Heart left ventricle (tissue), 16 donors: ENCODE measurements at regions not wholly inside any gene's neighbourhood (a gene's known extent, or its start where the extent isn't known, plus 50 kb on each side); places are given as distances from the start of the nearest gene placed in this dataset.
A peak's percentile ranks its signal among the peaks of the same experiment; 100 is the strongest.

Experiments used
- ATAC-seq, 4 donors: fragments of 200-7000 bp; cut with Tn5 transposase; one replicate each; pipeline ENCODE4 v1.9.1; 2020 to 2022; ENCODE audit warnings: moderate library complexity in 4 of 4, mild to moderate bottlenecking in 3 of 4, moderate number of reproducible peaks in 1 of 4
- DNase-seq, 5 donors: peaks; one replicate each; pipeline ENCODE4 v3.0.0-alpha.2; 2020
- H3K27ac ChIP-seq, 12 donors: fragments of 200-600 bp; sonication (generic) in 4 of 12; one replicate each; pipeline versions ENCODE4 v1.5.0 to v1.8.0; 2016 to 2022; ENCODE audit warnings: mild to moderate bottlenecking in 2 of 12
- H3K27me3 ChIP-seq, 9 donors: fragments of 200-600 bp; sonication (generic) in 2 of 9; one replicate each; pipeline versions ENCODE4 v1.5.1 to v1.8.0; 2016 to 2022; ENCODE audit warnings: mild to moderate bottlenecking in 3 of 9
- H3K36me3 ChIP-seq, 9 donors: fragments of 200-600 bp; sonication (generic) in 2 of 9; one replicate each; pipeline versions ENCODE4 v1.5.0 to v1.8.0; 2018 to 2022; ENCODE audit warnings: mild to moderate bottlenecking in 2 of 9
- H3K4me1 ChIP-seq, 12 donors: fragments of 200-600 bp; sonication (generic) in 4 of 12; one replicate each; pipeline versions ENCODE4 v1.5.0 to v1.8.0; 2016 to 2022; ENCODE audit warnings: mild to moderate bottlenecking in 3 of 12
- H3K4me3 ChIP-seq, 12 donors: fragments of 200-600 bp; sonication (generic) in 4 of 12; one replicate each; pipeline versions ENCODE4 v1.5.0 to v1.8.0; 2017 to 2022; ENCODE audit warnings: mild to moderate bottlenecking in 9 of 12, moderate library complexity in 4 of 12
- H3K9me3 ChIP-seq, 12 donors: fragments of 200-600 bp; sonication (generic) in 4 of 12; one replicate each; pipeline versions ENCODE4 v1.5.0 to v1.8.0; 2016 to 2022; ENCODE audit warnings: mild to moderate bottlenecking in 1 of 12
- POLR2A ChIP-seq, 2 donors: fragments of 450-650 bp; IDR thresholded peaks; one replicate each; pipeline ENCODE4 v1.6.1; 2017; ENCODE audit warnings: antibody characterized with exemption in 2 of 2, mild to moderate bottlenecking in 2 of 2, moderate library complexity in 2 of 2
- WGBS, 4 donors: extraction: QIAGEN DNeasy Blood & Tissue Kit in 2 of 4; methylation state at CpG; one replicate each; pipeline versions ENCODE4 v1.1.5 to v1.1.7; 2013 to 2018; 5-methylcytosine and 5-hydroxymethylcytosine counted together
- intact Hi-C, 10 donors: fragments of 100-400 bp; cut with DNase I; formaldehyde crosslinking; loops; one replicate each; pipeline versions ENCODE4 v1.11.1 to v1.14.2; 2022
- TF ChIP-seq, protein P1 (sequence below), 12 donors: fragments of 200-600 bp; sonication (generic) in 4 of 12; IDR thresholded peaks; one replicate each; pipeline versions ENCODE4 v1.5.0 to v1.8.0; 2018 to 2022; ENCODE audit warnings: antibody characterized with exemption in 12 of 12, mild to moderate bottlenecking in 5 of 12
- donor health status: ischemic (EF 13 %, LVEDD 7.1; RV severe dilation, severe dysfunction).
- donor health status: healthy with polysubstance abuse.
- donor health status: DM: no; HTN: yes; CAD: no.
- donor health status: DM: no; HTN: no; CAD: no.
- donor health status: ischemic (EF 25% LVEDD 6.9; RV normal size, moderate dysfunction).
- donor health status: ischemic (EF 25% LVEDD 5.7; RV mildly dilated, moderate dysfunction).
- donor health status: healthy.
- donor health status: DM: yes; HTN: yes; CAD: no.
- donor health status: ischemic (EF 35%, LVEDD 5.7; RV mildly dilated, moderate dysfunction).
- donor health status: nonischemic (EF 11% LVEDD 7.7; RV severe dilation, severe dysfunction).
- donor health status: DM: yes; HTN: yes; CAD: no.
- donor health status: PGD.
- donor health status: ischemic (EF 29% LVEDD 5.4; RV normal size, mild dysfunction).
- donor health status: nonischemic (EF 23%, LVEDD 6.1; RV moderate dilation, normal function).

DNA sequence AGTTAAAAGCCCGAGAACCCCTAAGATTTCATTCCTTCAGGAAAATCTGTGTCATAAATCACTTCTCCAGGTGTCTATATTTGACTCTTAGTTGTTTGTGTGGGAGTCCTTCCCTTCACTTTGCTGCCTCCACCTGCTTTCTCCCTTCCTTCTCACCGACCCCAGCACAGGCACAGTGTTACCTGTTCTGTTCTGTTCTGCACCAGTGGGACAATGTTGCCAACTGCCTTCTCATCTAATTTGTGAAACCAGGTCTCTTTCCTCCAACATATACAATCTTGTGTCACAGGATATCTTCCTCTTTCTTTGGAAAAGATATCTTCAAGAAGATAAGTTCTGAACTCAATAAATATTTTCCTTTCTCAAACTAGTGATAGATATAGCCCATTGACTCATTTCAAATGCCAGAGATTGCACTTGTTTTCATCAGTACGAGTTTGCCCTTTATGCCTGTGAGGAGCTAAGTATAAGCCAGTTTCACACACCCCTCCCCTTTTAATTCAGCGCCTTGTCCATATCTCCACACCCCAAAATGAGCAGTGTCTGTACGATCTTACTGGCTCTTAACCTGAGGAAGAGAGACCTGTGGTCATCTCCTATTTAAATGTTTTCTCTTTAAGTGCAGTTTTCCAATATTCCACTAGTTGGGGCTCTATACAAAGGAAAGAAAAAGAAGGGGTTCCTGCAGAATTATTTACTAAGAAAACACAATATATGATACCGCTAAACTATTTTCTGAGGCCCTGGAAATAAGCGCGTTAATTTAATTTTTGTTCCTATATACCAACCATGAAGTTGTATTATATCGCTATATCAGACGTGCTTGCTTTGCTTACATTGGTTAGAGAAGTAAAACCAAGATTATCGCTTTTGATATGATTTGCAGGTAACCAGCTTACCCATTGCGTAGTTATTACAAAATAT is 81.6 kb upstream of the PREP start:
- intact Hi-C loops = loop anchor here (2.0 to 10.0 kb wide), 18 partner anchors 118 to 840 kb away; partner anchors contain the start of genes PRDM1 (in 6 of the 10) and ATG5 (in 1 of the 10)
- 37 to 47% (median 43%) methylated on average over 12 of the region's 12 CpGs for WGBS, 4 donors
- H3K4me3 ChIP-seq = peak overlapping the region in 5 of 12 donors; percentile 2 to 30 (median 18)
- TF ChIP-seq, protein P1, sequence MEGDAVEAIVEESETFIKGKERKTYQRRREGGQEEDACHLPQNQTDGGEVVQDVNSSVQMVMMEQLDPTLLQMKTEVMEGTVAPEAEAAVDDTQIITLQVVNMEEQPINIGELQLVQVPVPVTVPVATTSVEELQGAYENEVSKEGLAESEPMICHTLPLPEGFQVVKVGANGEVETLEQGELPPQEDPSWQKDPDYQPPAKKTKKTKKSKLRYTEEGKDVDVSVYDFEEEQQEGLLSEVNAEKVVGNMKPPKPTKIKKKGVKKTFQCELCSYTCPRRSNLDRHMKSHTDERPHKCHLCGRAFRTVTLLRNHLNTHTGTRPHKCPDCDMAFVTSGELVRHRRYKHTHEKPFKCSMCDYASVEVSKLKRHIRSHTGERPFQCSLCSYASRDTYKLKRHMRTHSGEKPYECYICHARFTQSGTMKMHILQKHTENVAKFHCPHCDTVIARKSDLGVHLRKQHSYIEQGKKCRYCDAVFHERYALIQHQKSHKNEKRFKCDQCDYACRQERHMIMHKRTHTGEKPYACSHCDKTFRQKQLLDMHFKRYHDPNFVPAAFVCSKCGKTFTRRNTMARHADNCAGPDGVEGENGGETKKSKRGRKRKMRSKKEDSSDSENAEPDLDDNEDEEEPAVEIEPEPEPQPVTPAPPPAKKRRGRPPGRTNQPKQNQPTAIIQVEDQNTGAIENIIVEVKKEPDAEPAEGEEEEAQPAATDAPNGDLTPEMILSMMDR (IDR thresholded peaks at IDR 0.05) = peak; percentile 83 to 97 (median 93)
- TF ChIP-seq POLR2A (IDR thresholded peaks at IDR 0.05) = no peak
- H3K4me1 ChIP-seq = peaks cover 0 to 57% (median 13%) of the 10 kb centered on the region in 12 donors
- no peaks in the 10 kb centered on the region for H3K9me3 ChIP-seq
- peak; percentile 38 to 51 (median 48) for ATAC-seq
- H3K36me3 ChIP-seq = no peaks in the 10 kb centered on the region
- H3K27ac ChIP-seq = peak overlapping the region in 1 of 12 donors; percentile 6
- DNase-seq = no peak
- H3K27me3 ChIP-seq = no peaks in the 10 kb centered on the region

DNA sequence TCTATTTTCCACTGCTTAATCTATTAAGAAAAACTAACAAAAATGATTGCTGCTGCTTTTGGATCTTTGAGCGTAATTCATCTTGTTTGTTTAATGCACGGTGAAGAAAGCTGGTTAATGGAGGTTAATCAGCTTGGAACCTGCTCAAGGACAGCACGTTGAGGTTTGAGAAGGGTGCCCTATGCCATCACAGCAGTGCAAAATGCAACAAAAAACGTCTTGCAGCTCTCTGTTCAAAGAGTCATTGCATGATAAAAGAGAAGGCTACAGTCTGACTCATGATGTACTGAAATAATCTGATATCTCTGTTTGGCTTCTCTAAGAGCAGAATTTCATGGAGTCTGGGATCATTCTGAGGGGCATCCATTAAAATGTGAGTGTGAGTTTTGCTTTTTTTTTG is 80.6 kb upstream of the PREP start:
- no peak for DNase-seq
- H3K36me3 ChIP-seq = no peaks in the 10 kb centered on the region
- no peak overlapping the region for H3K4me3 ChIP-seq
- no peaks in the 10 kb centered on the region for H3K27me3 ChIP-seq
- intact Hi-C loops = loop anchor here in 9 of 10 donors (5.0 to 10.0 kb wide), 10 partner anchors 251 to 841 kb away; partner anchors contain the start of genes PRDM1 (in 3 of the 9) and ATG5 (in 1 of the 9)
- H3K27ac ChIP-seq = no peak overlapping the region
- no peaks in the 10 kb centered on the region for H3K9me3 ChIP-seq
- TF ChIP-seq, protein P1 (IDR thresholded peaks at IDR 0.05) = no peak
- TF ChIP-seq POLR2A (IDR thresholded peaks at IDR 0.05) = no peak
- WGBS, 4 donors = 71 to 78% (median 74%) methylated on average over 4 of the region's 4 CpGs
- H3K4me1 ChIP-seq = peaks cover 0 to 48% (median 6%) of the 10 kb centered on the region in 12 donors
- ATAC-seq = no peak

- ATAC-seq (no peak), DNase-seq (no peak)
- no peak overlapping the region for H3K4me3 ChIP-seq
- H3K36me3 ChIP-seq = no peaks in the 10 kb centered on the region
- H3K9me3 ChIP-seq = no peaks in the 10 kb centered on the region
- no peak for TF ChIP-seq POLR2A (IDR thresholded peaks at IDR 0.05)
- TF ChIP-seq, protein P1 (IDR thresholded peaks at IDR 0.05) = no peak
- H3K27ac ChIP-seq = peak overlapping the region in 1 of 12 donors; percentile 37
- intact Hi-C loops = loop anchor here in 9 of 10 donors (5.0 to 10.0 kb wide), 10 partner anchors 252 to 842 kb away; partner anchors contain the start of genes PRDM1 (in 3 of the 9) and ATG5 (in 1 of the 9)
- H3K27me3 ChIP-seq = no peaks in the 10 kb centered on the region
- 79 to 90% (median 85%) methylated on average over 3 of the region's 3 CpGs for WGBS, 4 donors
- peaks cover 0 to 43% (median 4%) of the 10 kb centered on the region in 12 donors for H3K4me1 ChIP-seq
These were observed 80.0 kb upstream of the PREP start for GRCh38 chr6:105482921-105483320.
